Stimulated activated CD8-positive, alpha-beta memory T cell treated with anti-CD3 and anti-CD28 coated beads, Interleukin-7, amount 100 ng/mL, for 1 hour (primary cell): ENCODE measurements at regions not wholly inside any gene's neighbourhood (a gene's known extent, or its start where the extent isn't known, plus 50 kb on each side); places are given as distances from the start of the nearest gene placed in this dataset.

Experiments used
- DNase-seq, 2 donors: peaks; one replicate each; pipeline ENCODE4 v3.0.0-alpha.2; 2020; ENCODE audit warnings: low read depth in 2 of 2

DNA sequence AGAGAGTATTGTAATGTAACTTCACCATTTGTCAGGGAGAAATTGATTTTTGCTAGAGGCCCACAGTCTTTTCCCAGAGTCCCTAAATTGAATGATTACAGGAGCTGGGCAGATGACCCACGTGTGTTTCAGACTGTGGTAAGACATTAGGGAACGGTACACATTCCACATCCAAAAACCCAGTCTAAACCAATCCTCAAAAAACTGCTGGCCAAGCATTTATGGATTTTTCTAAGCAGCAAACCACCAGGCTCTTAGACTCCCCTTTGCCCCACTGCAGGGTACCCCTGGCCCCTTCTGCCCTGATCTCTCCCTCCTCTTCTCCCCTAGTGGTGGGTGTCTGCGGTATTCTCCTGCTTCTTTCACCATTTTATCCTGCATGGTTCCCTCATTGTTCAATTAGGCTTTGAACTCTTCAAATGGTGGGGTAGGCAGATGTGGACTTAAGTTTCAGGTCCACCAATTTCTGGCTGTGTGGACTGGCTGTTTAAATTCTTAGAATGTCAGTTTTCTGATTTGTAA is 135.5 kb upstream of the SORCS3 start:
- DNase-seq: no peak

DNA sequence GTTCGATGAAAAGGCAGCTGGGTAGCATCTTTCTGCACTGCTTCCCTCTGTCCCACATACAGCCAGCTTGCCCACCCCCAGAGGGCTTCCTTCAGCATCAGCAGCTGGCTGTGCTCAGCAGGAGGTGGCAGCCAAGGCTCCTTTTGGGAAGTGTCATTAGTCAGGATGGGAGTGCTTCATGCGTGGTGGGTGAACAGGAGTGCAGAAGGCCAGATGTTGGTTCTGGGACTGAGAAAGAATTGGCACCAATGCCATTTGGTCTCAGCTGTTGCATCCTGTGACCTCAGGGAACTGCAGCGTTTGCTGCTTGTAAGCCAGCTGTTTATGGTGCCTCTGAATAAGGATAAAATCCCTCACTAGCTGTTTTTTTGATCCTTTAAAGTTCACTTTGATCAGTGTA is 131.1 kb upstream of the SORCS3 start:
- DNase-seq: no peak

DNA sequence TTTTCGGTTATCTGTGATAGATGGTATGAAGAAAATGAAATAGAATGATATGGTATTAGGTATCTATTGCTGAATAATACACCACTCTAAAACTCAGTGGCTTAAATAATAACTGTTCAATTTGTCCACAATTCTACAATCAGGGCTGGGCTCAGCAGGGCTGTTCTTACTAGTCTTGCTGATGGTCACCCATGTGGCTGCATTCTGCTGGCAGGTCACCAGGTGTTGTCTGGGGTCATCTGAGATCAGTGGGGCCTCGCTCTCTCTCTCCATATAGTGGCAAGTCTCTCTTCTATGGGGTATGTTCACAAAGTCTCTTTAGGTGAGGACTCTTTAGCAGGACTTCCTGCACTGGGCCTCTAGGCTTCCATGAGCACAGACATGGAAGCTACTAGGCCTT is 130.4 kb upstream of the SORCS3 start:
- no peak for DNase-seq

DNA sequence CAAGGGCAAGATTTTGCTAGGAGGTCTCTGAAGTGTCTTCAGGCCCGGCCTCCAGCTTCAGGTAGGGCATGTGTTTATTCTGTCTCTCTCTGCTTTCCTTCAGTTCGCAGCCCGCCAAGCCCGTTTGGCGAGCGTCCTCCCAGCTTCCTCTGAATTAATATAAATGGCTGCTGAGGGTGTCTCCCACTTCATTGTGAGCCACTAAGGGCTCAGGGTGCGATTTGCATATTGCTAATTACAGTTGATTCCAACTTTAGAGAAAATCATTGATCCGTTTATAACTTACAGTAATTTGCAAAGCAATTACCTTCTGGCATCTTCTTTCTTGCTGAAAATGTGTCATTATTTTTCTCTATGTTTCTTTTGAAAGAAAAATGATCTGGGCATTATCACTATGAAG is 128.3 kb upstream of the SORCS3 start:
- DNase-seq: no peak

DNA sequence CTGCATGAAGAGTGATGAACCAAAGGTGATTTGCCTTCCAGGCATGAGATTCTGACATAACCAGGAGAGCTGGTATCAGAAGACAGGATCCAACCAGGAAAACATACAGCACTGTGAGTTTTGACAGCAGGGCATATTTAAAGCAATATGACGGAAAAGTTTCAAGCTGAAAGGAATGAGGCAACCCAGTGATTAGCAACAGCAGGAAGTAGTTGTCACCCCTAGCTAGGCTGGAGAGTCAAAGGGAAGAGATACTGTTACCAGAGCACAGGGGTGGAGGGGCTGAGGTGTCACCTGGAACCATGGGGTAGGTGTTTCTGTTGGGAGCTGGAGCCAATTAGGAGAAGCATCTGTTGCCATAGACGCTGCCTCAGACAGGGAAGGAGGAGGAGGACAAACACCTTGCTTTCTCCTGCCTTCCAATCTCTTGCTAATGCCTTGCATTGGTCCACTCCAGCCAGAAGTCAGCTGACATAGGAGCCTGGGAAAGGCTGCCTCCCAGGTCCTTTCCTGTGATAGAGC is 125.4 kb upstream of the SORCS3 start:
- DNase-seq: no peak

DNA sequence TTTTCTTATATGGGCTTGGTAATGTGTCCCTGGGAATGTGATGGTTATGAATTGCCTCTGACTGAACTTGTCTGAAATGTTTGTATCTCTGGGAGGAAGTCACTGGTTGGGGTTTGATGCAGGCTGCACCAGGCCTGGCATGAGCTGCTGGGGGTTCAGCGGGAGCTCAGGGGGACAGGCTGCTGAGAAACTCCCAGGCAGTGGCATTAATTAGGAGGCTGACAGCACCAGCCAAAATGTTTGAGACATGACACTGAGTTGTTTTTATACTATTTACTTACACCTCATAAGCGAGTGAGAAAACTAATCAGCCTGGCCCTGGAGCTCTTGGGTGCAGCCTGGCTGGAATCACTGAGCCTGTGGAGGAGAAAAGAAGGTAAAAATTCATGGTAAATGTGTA is 124.1 kb upstream of the SORCS3 start:
- DNase-seq: no peak

DNA sequence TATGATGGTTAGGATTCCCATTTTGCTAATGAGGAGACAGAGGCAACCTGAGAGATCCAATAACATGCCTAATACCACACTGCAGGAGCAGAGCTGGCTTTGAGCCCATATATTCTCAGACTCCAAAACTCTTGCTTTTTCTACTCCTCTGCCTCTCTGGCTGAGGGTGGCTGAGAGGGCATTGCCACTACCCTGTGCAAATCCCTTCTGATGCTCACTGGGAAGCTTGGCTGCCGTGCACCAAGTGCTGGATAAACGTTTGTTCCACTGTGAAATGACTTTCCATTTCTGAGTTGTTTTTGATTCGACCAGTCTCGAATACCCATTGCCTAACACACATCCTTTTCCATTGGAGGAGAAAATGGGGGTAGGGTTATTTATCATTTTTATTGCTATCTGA is 123.1 kb upstream of the SORCS3 start:
- no peak for DNase-seq

DNA sequence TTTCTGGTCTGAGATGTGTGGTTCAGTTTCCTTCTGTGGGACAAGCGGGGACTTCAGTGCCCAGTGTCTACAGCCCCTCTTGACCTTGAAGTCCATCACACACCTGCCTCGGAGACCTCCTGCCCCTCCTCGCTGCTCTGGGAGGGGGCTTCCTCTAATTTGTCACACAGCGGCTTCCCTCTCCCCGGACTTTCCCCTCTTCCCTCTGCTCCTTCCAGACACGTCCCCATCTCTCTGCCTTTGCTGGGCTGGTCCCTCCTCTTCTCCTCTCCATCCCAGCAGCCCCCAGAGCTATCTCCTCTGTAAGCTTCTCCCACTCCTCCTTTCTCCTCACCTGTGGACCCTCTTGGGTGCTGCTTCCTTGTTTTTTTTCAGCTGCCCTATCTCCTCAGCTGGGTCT is 122.2 kb upstream of the SORCS3 start:
- DNase-seq: no peak

DNA sequence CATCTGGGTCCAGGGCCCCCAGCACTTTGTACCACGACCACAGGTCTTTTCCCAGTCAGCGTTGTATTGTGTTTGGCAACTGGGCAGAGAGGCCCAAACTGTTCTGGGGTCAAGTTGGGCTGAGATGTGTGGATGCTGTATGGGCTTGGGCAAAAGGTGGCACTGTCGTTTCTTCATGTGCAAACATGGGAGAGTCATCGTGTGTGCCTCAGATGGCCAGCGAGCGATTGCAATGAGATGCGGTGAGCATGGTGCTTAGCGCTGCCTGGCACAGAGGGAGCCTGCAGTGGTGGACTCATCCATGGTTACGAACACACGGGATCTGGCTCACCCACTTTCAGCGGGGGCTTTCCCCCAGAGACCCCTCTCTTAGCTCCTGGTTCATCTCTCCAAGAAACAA is 120.4 kb upstream of the SORCS3 start:
- DNase-seq: no peak

DNA sequence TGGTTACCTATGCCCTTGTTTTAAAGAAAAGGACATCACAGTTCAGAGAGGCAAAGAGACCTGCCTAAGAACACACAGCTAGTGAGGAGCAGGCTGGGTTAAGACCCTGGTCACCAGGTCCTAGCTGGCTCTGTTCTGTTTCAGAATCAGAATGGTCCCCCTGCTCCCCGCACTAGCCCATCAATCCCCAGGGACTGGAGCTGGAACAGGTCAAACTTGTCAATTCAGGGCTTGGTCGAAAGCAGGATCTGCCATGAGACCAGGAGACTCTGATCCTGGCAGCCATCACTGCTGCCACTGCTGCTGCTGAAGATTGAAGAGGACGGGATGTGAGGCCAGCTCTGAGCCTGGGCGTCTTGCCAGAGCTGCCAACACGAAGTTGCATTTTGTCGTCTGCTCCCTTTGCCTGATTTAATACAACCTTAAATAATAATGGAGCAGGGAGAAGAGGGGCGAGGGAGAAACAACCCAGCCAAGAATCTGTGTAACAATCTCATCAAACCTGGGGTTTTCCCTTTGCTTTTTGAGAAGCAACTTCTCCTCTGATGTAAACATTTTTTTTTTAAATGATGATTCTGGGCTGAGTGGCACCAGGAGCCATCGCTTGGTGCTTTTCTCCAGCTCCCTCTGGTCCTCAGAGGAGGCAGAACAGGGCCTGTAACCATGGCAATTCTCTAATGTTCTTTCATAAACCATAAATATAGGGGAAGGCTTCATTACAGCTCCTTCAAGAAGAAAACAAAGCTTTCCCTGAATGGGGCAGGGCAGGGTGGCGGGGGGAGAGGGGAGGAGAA is 119.0 kb upstream of the SORCS3 start:
- DNase-seq: no peak

DNA sequence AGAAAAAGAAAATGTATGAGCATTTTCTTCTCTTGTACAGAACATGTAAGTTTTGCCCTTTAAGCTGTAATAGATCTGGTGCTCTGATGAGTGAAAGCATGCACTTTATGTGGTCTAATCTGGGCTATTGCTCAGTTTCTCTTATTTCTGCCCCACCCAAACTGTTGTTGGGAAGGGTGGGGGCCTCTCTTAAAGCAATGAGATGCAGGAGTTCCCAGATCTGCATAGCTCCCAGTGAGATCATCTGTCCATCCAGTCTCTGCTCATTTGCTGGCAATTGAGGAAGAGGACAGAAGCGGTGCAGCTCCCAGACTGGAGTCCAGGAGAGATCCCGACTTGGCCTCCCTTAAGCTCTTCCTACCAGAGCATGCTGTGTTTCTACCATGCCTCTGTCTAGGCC is 114.9 kb upstream of the SORCS3 start:
- DNase-seq: no peak

DNA sequence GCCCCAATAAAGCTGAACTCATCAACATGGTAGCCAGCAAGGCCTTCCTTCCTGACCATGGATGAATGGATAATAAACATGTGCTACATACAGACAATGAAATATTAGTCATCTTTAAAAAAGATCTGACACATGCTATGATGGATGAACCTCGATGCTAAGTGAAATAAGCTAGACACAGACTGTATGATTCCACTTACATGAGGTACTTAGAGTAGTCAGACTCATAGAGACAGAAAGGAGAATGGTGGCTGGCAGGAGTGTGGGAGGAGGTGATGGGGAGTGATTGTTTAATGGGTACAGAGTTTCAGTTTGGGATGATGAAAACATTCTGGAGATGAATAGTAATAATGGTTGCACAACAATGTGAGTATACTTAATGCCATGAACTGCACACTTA is 114.1 kb upstream of the SORCS3 start:
- DNase-seq: no peak

DNA sequence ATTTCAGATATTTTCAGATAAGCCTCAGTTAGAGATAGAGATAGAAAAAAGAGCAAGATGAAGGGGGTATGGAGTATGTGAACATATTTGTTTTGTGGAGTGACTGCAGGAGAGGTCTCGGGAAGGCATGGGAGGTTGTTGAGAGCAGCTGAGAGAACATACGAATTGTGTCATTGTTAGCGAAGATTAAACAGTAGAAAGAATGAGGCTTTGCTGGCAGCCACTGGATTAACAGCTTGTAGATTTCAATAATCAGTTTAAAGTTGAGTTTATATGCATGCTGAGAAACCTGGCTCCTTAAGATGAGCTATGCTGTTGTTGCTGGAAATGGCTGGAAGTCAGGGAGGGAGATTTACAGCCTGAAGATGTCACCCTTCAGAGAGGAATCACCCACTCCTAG is 100.9 kb upstream of the SORCS3 start:
- DNase-seq: no peak

DNA sequence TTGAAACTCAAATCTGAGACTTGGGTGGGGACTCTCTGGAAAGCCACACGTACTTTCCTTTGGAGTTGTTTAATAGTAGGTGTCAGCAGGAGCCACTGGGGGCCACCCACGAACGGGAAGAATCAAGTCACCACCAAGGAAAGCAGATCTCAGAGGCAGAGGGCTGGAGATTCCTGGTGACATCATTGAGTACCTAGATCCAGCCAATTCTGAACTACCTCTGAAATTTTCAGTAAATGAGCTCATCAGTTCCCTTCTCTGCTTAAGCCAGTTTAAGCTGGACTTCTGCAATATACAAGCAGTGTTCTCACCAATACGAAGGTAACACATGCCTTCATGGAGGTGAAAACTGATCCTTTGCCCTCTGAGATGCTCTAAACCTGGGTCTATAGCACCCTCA is 99.3 kb upstream of the SORCS3 start:
- no peak for DNase-seq

DNA sequence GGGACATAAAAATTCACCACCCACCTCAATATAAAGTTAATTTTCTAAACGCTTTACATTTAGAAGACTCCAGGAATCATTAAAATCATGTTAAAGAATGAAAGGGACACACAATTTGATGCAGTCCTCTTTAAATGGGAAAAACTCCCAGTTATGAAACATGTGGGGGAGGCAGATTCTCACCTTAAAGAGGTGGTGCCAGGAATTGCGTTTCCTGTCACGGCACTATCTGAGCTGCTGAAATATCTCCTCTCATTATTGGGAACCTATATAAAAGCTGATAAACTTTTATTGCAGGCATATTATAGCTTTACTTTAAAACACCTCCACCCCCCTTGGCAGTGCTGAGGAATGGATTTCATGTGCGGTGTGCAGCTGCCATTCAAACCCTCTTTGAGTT is 94.8 kb upstream of the SORCS3 start:
- DNase-seq: no peak

DNA sequence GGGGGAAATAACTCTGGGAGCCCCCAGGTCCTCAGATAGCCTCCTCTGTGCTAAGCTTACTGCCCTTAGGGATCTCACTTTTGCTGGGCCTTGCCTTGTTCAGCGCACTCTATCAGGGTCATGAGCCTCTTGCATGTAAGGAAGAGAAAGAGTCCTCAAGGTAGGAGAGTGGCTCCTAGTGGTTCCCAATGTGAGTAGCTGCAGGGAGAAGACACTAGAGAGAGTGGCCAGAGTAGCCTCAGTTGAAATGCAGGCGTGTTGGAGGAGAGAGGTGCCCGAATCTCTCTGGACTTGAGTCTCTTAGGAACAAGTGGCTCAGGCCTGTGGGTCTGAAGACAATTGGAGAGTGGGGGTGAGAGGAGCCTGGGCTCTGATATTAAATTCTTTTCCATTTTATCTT is 94.3 kb upstream of the SORCS3 start:
- no peak for DNase-seq

DNA sequence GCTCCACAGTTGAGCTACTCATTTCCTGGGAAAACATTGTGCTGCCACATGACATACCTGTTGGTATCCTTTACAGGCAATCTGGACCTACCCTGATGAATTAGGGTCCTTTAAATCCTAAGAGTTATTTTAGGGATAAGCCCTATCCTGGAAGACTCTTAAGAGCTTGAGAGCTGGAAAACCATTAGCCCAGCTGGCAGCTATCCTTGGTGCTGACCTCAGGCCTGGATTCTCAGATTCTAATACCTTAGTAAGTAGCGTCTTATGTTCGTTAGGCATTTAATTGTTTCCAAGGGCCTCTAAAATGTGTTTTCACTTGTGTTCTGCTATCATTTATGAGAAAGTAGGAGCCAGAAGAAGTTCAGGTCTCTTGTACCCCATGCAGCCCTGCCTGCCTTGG is 93.0 kb upstream of the SORCS3 start:
- no peak for DNase-seq

DNA sequence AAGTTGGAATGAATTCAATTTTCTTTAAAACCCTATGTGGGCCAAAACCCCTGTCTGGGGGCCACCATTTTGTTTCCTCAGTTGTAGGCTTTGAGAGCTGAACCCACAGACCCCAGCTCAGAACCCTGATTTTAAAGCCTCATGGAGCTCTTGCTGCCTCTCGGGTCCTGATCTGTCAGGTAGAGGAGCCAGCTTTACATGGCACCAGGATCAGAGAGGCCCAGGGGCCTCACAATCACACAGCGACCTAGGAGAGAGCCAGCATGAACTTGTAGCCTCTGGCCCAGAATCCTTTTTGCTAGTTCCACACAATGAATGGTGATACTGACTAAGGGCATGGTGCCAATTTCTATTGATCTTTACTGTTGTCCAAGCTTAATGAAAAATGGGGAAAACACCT is 84.3 kb upstream of the SORCS3 start:
- DNase-seq: no peak

DNA sequence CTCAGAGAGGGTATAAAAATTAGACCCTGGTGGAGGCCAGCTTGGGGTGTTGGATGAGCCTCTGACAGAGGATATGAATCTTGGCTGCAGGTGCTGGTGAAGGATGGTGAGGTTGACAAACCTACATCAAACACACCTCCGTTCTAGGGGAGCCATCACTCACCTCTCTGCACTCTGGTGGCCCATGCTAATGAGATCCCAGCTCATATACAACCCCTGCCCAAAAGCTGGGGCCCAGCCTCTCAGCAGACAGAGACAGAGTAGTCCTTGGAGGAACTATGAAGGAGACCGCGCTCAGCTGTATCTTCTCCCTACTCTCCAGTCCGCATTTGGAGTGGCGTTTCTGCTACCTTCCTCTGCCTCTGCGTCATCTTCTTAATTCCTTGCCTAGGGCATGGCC is 83.1 kb upstream of the SORCS3 start:
- no peak for DNase-seq

DNA sequence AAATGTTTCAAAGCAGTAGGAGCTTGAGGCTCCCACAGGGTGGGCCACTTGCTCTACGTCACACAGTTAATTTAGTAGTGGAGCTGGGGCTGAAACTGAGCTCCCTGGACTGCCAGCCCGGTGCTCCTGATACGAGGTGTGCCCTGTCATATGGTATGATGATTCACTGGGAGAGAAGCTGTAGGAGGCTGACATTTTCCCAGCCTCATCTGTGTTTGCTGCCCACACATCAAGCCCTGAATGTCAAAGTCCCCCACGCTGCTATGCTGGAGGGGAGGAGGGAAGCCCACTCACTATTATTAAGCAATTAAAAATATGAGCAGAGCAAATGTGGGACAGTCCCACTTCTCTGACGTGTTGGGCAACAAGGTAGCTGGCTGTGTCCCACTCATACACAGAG is 81.2 kb upstream of the SORCS3 start:
- no peak for DNase-seq

DNA sequence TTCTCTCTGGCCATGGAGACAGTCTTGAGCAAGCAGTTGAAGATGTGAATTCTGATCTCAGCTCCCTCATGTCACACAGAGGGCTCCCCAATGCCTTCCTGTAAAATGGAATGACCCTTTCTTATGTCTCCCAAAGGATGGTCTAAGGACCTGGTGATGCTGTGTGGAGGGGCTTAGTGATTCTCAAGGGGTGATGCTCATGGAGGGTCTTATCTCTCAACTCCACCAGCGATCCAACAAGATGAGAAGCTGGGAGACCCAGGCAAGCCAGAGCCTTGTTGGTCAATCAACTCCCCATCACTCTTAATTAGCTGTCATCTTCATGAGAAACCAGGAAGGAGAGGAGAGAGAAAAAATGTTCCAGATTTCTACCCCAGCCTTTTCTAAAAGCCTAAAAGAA is 78.0 kb upstream of the SORCS3 start:
- DNase-seq: no peak

DNA sequence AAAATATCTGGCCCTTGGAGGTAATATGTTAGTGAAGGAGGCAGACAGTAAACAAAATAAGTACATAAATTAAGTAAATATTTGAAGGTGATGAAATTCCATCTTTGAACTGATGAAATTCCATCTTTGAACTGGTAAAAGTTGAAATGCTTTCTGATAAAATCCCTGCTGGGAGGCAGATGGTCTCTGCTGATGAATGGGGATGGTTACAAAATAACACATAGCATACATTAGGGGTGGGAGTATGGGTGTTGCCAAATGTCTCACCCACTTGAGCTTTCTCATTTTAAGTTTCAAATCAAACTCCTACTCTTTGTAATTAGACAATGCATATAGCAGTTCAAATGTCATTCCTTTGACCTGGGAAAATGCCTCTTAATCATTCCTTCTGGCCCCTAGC is 77.5 kb upstream of the SORCS3 start:
- no peak for DNase-seq

DNA sequence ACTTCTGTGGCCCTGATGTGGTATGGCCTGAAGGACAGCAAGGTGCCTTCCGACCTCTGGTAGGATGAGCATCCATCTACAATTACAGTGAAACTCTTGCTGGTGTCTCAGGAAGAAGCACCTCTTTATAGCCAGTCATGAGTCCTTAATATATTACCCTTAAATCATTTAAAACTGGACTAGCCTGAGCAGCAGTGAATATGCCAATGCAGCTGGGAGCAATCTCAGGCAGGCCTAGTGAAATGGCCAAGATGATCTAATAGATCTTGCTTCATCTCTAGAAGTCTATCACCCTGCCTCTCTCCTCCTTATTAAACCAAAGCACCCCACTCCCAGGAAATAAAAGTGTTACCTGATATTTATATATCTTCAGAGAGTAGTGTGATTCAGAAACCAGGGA is 66.7 kb upstream of the SORCS3 start:
- no peak for DNase-seq

DNA sequence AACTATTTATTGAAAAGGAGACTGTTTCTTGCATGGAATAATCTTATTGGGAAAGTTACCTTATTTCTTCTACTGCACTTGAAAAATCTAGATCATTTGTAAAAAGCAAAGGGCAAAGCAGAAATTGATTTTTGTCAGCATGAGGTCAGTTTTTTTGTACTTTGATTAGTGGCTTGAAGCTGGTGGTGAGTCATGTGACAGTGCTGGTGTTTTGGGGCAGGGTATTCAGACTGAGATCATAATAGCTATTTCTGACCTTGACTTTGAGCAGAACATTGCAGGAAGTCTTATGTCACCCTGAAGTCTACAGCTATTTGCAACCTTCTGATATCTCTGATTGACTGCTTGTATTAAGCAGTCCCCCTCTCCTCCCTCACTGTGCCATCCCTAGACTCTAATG is 66.3 kb upstream of the SORCS3 start:
- no peak for DNase-seq
